H1 (cell line): ENCODE measurements at regions not wholly inside any gene's neighbourhood (a gene's known extent, or its start where the extent isn't known, plus 50 kb on each side); places are given as distances from the start of the nearest gene placed in this dataset.

Experiments used
- CTCF ChIA-PET: fragments of 300-600 bp; sonication (Branson Sonifier 250); formaldehyde crosslinking; loops from one replicate; lab custom pipeline; 2021; ENCODE audit not compliant: partially characterized antibody; lab: Charles Lee
- POLR2A ChIA-PET: fragments of 300-600 bp; sonication (Branson Sonifier 250); formaldehyde crosslinking; loops from one replicate; lab custom pipeline; 2021; ENCODE audit warnings: inconsistent platforms; ENCODE audit not compliant: partially characterized antibody; lab: Charles Lee
- DNase-seq, 2 experiments: peaks; one replicate each; pipeline versions ENCODE4 v3.0.0 to v3.0.0-alpha.2; 2010 to 2022; ENCODE audit warnings: low spot score in 2 of 2, low read depth in 1 of 2, mixed read lengths in 1 of 2
- FAIRE-seq: peaks from 2 replicates; lab custom pipeline; 2011; peaks lifted over from hg19 to GRCh38; lab: Jason Lieb, UNC
- H2AFZ ChIP-seq: 2 replicates; pipeline ENCODE4 v1.8.1; 2012; ENCODE audit warnings: low read length, inconsistent platforms
- H2AK5ac ChIP-seq: 2 replicates; pipeline ENCODE4 v1.6.1; 2013; ENCODE audit warnings: low read depth, low read length
- H2BK120ac ChIP-seq: replicated peaks from 2 replicates; pipeline ENCODE3; 2013; ENCODE audit warnings: low read depth, low read length, inconsistent platforms
- H2BK12ac ChIP-seq: 2 replicates; pipeline ENCODE4 v1.6.1; 2013; ENCODE audit warnings: low read depth, low read length
- H2BK15ac ChIP-seq: 2 replicates; pipeline ENCODE4 v1.6.1; 2013; ENCODE audit warnings: low read length
- H2BK20ac ChIP-seq: 2 replicates; pipeline ENCODE4 v1.6.1; 2013; ENCODE audit warnings: low read length
- H2BK5ac ChIP-seq: 2 replicates; pipeline ENCODE4 v1.6.1; 2013; ENCODE audit warnings: low read depth, low read length
- H3K14ac ChIP-seq: 2 replicates; pipeline ENCODE4 v1.6.1; 2013; ENCODE audit warnings: inconsistent platforms; ENCODE audit not compliant: insufficient read length
- H3K18ac ChIP-seq: 2 replicates; pipeline ENCODE4 v1.6.1; 2013; ENCODE audit warnings: low read length; ENCODE audit errors: extremely low read depth
- H3K23ac ChIP-seq: 2 replicates; pipeline ENCODE4 v1.6.1; 2013; ENCODE audit warnings: inconsistent platforms; ENCODE audit not compliant: insufficient read length
- H3K23me2 ChIP-seq: 2 replicates; pipeline ENCODE4 v1.6.1; 2013; ENCODE audit warnings: low read depth, low read length
- H3K27ac ChIP-seq: 2 replicates; pipeline ENCODE4 v1.6.1; 2011; ENCODE audit warnings: low read depth, low read length, inconsistent platforms
- H3K27me3 ChIP-seq, 4 experiments: replicated peaks in 1 of 4; 1 replicate in 1 of 4; 2 replicates in 3 of 4; pipeline versions ENCODE4 v1.6.1 to v1.8.1; 2011 to 2013; ENCODE audit warnings: low read length in 3 of 4, mild to moderate bottlenecking in 3 of 4, inconsistent platforms in 2 of 4, mixed read lengths in 2 of 4, moderate library complexity in 1 of 4; ENCODE audit not compliant: control insufficient read depth in 3 of 4, insufficient read depth in 3 of 4; ENCODE audit errors: extremely low read depth in 1 of 4
- H3K36me3 ChIP-seq, 4 experiments: 2 replicates each; pipeline versions ENCODE4 v1.6.1 to v1.8.1; 2011 to 2013; ENCODE audit warnings: mild to moderate bottlenecking in 4 of 4, low read length in 3 of 4, moderate library complexity in 2 of 4, control low read depth in 1 of 4, inconsistent platforms in 1 of 4; ENCODE audit not compliant: insufficient read depth in 4 of 4, control insufficient read depth in 2 of 4
- H3K4ac ChIP-seq: replicated peaks from 2 replicates; pipeline ENCODE3; 2013; ENCODE audit warnings: low read length, low read depth, mixed read lengths, inconsistent platforms; ENCODE audit not compliant: insufficient read length
- H3K4me1 ChIP-seq, 4 experiments: replicated peaks in 1 of 4; 1 replicate in 1 of 4; 2 replicates in 3 of 4; pipeline versions ENCODE4 v1.6.1 to v1.8.1; 2011 to 2013; ENCODE audit warnings: low read length in 3 of 4, inconsistent platforms in 2 of 4, mixed read lengths in 1 of 4; ENCODE audit not compliant: insufficient read depth in 4 of 4, control insufficient read depth in 3 of 4
- H3K4me2 ChIP-seq, 2 experiments: 2 replicates each; pipeline versions ENCODE4 v1.6.1 to v1.8.1; 2011 to 2013; ENCODE audit warnings: low read depth in 2 of 2, low read length in 2 of 2, control low read depth in 1 of 2, inconsistent platforms in 1 of 2, mild to moderate bottlenecking in 1 of 2; ENCODE audit not compliant: insufficient read depth in 1 of 2
- H3K4me3 ChIP-seq, 4 experiments: fragments of 200-600, 300-600 bp in 1 of 4; sonication (generic), shearing (Covaris generic), sonication (Bioruptor Twin) in 1 of 4; 2 replicates each; pipeline versions ENCODE4 v1.5.1 to v1.8.1; 2011 to 2016; ENCODE audit warnings: low read length in 4 of 4, low read depth in 3 of 4, control low read depth in 2 of 4, inconsistent platforms in 2 of 4, mild to moderate bottlenecking in 2 of 4, mixed read lengths in 1 of 4, moderate library complexity in 1 of 4; ENCODE audit not compliant: insufficient read depth in 2 of 4; ENCODE audit errors: extremely low read depth in 1 of 4
- H3K56ac ChIP-seq: replicated peaks from 2 replicates; pipeline ENCODE3; 2013; ENCODE audit warnings: low read depth, mild to moderate bottlenecking, mixed read lengths, low read length, inconsistent platforms; ENCODE audit not compliant: insufficient read length
- H3K79me1 ChIP-seq: 2 replicates; pipeline ENCODE4 v1.6.1; 2013; ENCODE audit warnings: low read depth, low read length, control low read depth
- H3K79me2 ChIP-seq, 2 experiments: 2 replicates each; pipeline versions ENCODE4 v1.6.1 to v1.8.1; 2012 to 2013; ENCODE audit warnings: low read length in 2 of 2, mild to moderate bottlenecking in 2 of 2, inconsistent platforms in 1 of 2; ENCODE audit not compliant: insufficient read depth in 2 of 2, control insufficient read depth in 1 of 2
- H3K9ac ChIP-seq, 4 experiments: replicated peaks in 1 of 4; 1 replicate in 1 of 4; 2 replicates in 3 of 4; pipeline versions ENCODE4 v1.6.1 to v1.8.1; 2011 to 2013; ENCODE audit warnings: low read depth in 3 of 4, low read length in 3 of 4, control low read depth in 2 of 4, mild to moderate bottlenecking in 2 of 4, moderate library complexity in 2 of 4, inconsistent platforms in 1 of 4; ENCODE audit errors: extremely low read depth in 1 of 4
- H3K9me3 ChIP-seq, 2 experiments: 2 replicates each; pipeline versions ENCODE4 v1.6.1 to v1.8.1; 2012 to 2013; ENCODE audit warnings: mild to moderate bottlenecking in 2 of 2, moderate library complexity in 2 of 2, control low read depth in 1 of 2, inconsistent platforms in 1 of 2, low read depth in 1 of 2, low read length in 1 of 2, mixed read lengths in 1 of 2; ENCODE audit not compliant: insufficient read depth in 2 of 2
- H4K20me1 ChIP-seq, 2 experiments: replicated peaks in 1 of 2; 2 replicates each; pipeline versions ENCODE3 to v1.8.1; 2011 to 2013; ENCODE audit warnings: inconsistent platforms in 2 of 2, low read length in 2 of 2, mild to moderate bottlenecking in 1 of 2; ENCODE audit not compliant: insufficient read depth in 2 of 2, control insufficient read depth in 1 of 2
- H4K5ac ChIP-seq: 2 replicates; pipeline ENCODE4 v1.6.1; 2013; ENCODE audit warnings: low read length, low read depth, mixed read lengths, inconsistent platforms; ENCODE audit not compliant: insufficient read length
- H4K8ac ChIP-seq: 2 replicates; pipeline ENCODE4 v1.8.0; 2013; ENCODE audit warnings: mild to moderate bottlenecking, moderate library complexity, low read length, inconsistent platforms; ENCODE audit not compliant: insufficient read depth; ENCODE audit errors: extremely low read depth
- H4K91ac ChIP-seq: replicated peaks from 2 replicates; pipeline ENCODE3; 2013; ENCODE audit warnings: low read length, mixed read lengths, inconsistent platforms; ENCODE audit not compliant: insufficient read length
- CBX8 ChIP-seq: fragments of 300-800, 300-1000 bp; sonication (generic); IDR thresholded peaks from 2 replicates; pipeline ENCODE4 v1.7.1; 2016; ENCODE audit warnings: low read depth, low read length, borderline replicate concordance
- CEBPB ChIP-seq: IDR thresholded peaks from 2 replicates; pipeline ENCODE4 v1.6.1; 2012; ENCODE audit warnings: low read depth, low read length
- KDM5A ChIP-seq: fragments of 200-600 bp; IDR thresholded peaks from 2 replicates; pipeline ENCODE4 v1.7.1; 2012; ENCODE audit warnings: mild to moderate bottlenecking, low read length, inconsistent platforms, mixed read lengths
- PHF8 ChIP-seq: fragments of 200-600 bp; sonication (generic); conservative IDR thresholded peaks from 2 replicates; pipeline ENCODE4 v1.7.1; 2012; ENCODE audit warnings: low read depth, mild to moderate bottlenecking, inconsistent platforms, low read length, moderate library complexity
- SAP30 ChIP-seq: fragments of 300-600 bp; sonication (generic); IDR thresholded peaks from 2 replicates; pipeline ENCODE4 v1.7.1; 2012; ENCODE audit warnings: low read length, moderate library complexity, mild to moderate bottlenecking, inconsistent platforms; ENCODE audit not compliant: insufficient read depth, insufficient replicate concordance
- SP1 ChIP-seq: IDR thresholded peaks from 2 replicates; pipeline ENCODE4 v1.6.1; 2011; ENCODE audit warnings: low read depth, low read length
- TCF12 ChIP-seq: IDR thresholded peaks from 2 replicates; pipeline ENCODE4 v1.6.1; 2011; ENCODE audit warnings: low read depth, mild to moderate bottlenecking, low read length
- TEAD4 ChIP-seq: IDR thresholded peaks from 2 replicates; pipeline ENCODE4 v1.6.1; 2012; ENCODE audit warnings: low read depth, low read length, inconsistent platforms, mixed read lengths
- WGBS, 2 experiments: shearing (Covaris generic) in 1 of 2; methylation state at CpG; one replicate each; pipeline versions ENCODE4 v1.1.6 to v1.1.7; 2013 to 2015; ENCODE audit warnings: low lambda C conversion rate in 2 of 2, mixed read lengths in 2 of 2, inconsistent platforms in 1 of 2, low coverage in 1 of 2, missing lambda C conversion rate in 1 of 2; ENCODE audit not compliant: insufficient replicate concordance in 2 of 2, insufficient coverage in 1 of 2, insufficient read length in 1 of 2; ENCODE audit errors: extremely low coverage in 1 of 2, missing lambda C conversion rate in 1 of 2; 5-methylcytosine and 5-hydroxymethylcytosine counted together
- TF ChIP-seq, protein P1 (sequence below), 3 experiments: IDR thresholded peaks; 1 replicate in 2 of 3; 2 replicates in 1 of 3; pipeline versions ENCODE4 v1.5.1 to v1.6.1; 2011; ENCODE audit warnings: low read length in 3 of 3, mild to moderate bottlenecking in 3 of 3, inconsistent platforms in 2 of 3, low read depth in 1 of 3, moderate library complexity in 1 of 3; ENCODE audit not compliant: insufficient read depth in 1 of 3; ENCODE audit errors: control extremely low read depth in 1 of 3

DNA sequence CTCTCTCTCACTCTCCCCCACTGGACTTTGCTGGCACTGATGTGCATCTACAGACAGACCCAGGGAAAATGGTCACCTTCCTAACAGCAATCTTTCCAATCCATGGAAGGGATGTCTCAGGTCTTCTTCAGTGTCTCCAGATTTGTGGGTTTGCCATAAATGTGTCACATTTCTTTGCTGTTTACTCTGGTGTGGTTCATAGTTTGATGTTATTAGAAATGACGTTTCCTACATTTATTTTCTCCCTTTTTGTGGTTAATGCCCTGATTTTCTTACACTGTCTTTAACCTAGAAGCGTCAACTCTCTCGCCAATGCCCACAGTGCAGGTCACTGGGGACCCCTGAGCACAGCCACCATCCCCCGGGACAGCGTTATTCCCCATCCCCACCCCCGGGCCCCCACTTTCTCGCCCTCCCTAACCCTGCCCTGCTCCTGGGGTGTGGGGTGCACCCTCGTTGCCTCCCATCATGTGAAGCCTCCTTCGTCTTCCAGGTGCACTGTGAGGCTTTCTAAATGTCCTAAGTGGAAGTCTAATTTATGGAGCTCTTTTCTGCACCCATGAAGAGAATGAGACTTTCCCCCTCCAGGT lies 86.5 kb downstream of the YTHDF1 start:
- H3K4me3 ChIP-seq, result no peak overlapping the region
- no peak overlapping the region for H3K23ac ChIP-seq
- POLR2A ChIA-PET, result no interaction called here
- no peaks in the 10 kb centered on the region for H4K20me1 ChIP-seq
- H2AFZ ChIP-seq, result no peak overlapping the region
- WGBS, 2 experiments, result 87% methylated on average over 5 of the region's 9 CpGs; no CpG with 5 or more reads in 1 of the 2 experiments
- no peak overlapping the region for H3K14ac ChIP-seq
- no peak overlapping the region for H2BK5ac ChIP-seq
- H3K56ac ChIP-seq, result no peak overlapping the region
- H3K27ac ChIP-seq, result no peak overlapping the region
- 0 out of 2 replicates have a peak overlapping the region, but pooled peaks have one; percentile 50 for H2BK12ac ChIP-seq
- H3K18ac ChIP-seq, result no peak overlapping the region
- DNase-seq (no peak), FAIRE-seq (no peak)
- no peaks in the 10 kb centered on the region for H3K9me3 ChIP-seq
- H3K36me3 ChIP-seq, result no peaks in the 10 kb centered on the region
- no peak overlapping the region for H2BK15ac ChIP-seq
- peaks cover 0 to 15% (median 2%) of the 10 kb centered on the region in 4 experiments; a peak in 4 of 7 replicates for H3K4me1 ChIP-seq
- H4K8ac ChIP-seq, result no peak overlapping the region
- CTCF ChIA-PET, result no interaction called here
- no peak overlapping the region for H4K5ac ChIP-seq
- H3K4me2 ChIP-seq, result peak overlapping the region in 1 of 2 experiments; percentile 55; a peak in 2 of 4 replicates
- no peak overlapping the region for H4K91ac ChIP-seq
- no peaks in the 10 kb centered on the region for H3K79me2 ChIP-seq
- no peak overlapping the region for H2BK20ac ChIP-seq
- no peak overlapping the region for H3K4ac ChIP-seq
- no peaks in the 10 kb centered on the region for H3K79me1 ChIP-seq
- H2BK120ac ChIP-seq, result no peak overlapping the region
- no peaks in the 10 kb centered on the region; a peak in 1 of 7 replicates for H3K27me3 ChIP-seq
- H2AK5ac ChIP-seq, result no peak overlapping the region
- no peak overlapping the region for H3K9ac ChIP-seq
- 0 out of 2 replicates have a peak, but pooled peaks cover 1% of the 10 kb centered on the region for H3K23me2 ChIP-seq
- no peak for TF ChIP-seq CBX8
- TF ChIP-seq, protein P1, sequence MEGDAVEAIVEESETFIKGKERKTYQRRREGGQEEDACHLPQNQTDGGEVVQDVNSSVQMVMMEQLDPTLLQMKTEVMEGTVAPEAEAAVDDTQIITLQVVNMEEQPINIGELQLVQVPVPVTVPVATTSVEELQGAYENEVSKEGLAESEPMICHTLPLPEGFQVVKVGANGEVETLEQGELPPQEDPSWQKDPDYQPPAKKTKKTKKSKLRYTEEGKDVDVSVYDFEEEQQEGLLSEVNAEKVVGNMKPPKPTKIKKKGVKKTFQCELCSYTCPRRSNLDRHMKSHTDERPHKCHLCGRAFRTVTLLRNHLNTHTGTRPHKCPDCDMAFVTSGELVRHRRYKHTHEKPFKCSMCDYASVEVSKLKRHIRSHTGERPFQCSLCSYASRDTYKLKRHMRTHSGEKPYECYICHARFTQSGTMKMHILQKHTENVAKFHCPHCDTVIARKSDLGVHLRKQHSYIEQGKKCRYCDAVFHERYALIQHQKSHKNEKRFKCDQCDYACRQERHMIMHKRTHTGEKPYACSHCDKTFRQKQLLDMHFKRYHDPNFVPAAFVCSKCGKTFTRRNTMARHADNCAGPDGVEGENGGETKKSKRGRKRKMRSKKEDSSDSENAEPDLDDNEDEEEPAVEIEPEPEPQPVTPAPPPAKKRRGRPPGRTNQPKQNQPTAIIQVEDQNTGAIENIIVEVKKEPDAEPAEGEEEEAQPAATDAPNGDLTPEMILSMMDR (IDR thresholded peaks at IDR 0.05; ENCODE audit: control extremely low read depth in 1 of 3, insufficient read depth in 1 of 3, low read depth in 1 of 3, low read length in 3 of 3), result no peak
- no peak for TF ChIP-seq TCF12
- TF ChIP-seq SAP30, result no peak
- TF ChIP-seq SP1, result no peak
- no peak for TF ChIP-seq PHF8
- TF ChIP-seq TEAD4, result no peak
- no peak for TF ChIP-seq KDM5A
- no peak for TF ChIP-seq CEBPB
- TF ChIP-seq, all 59 proteins: peak for 0
